ENCODE measurements at regions not wholly inside any gene's neighbourhood (a gene's known extent, or its start where the extent isn't known, plus 50 kb on each side); places are given as distances from the start of the nearest gene placed in this dataset.

GRCh38 chr10:36324831-36325230 is 682.7 kb upstream of the FZD8 start:
- no peak for TF ChIP-seq CTCF (conservative IDR thresholded peaks at IDR 0.05)
- TF ChIP-seq ZFX (IDR thresholded peaks at IDR 0.05) = no peak

Data from C4-2B (cell line).